SK-N-MC (cell line): ENCODE measurements at regions not wholly inside any gene's neighbourhood (a gene's known extent, or its start where the extent isn't known, plus 50 kb on each side); places are given as distances from the start of the nearest gene placed in this dataset.

ENCODE experiments used
- EZH2 ChIP-seq: fragments of 200-600 bp; sonication (generic); IDR thresholded peaks from one replicate; pipeline ENCODE4 v1.6.1; 2017; ENCODE audit warnings: antibody characterized with exemption
- POLR2AphosphoS5 ChIP-seq: IDR thresholded peaks from 2 replicates; pipeline ENCODE4 v1.6.1; 2012; ENCODE audit warnings: mild to moderate bottlenecking, low read depth, low read length, borderline replicate concordance

DNA sequence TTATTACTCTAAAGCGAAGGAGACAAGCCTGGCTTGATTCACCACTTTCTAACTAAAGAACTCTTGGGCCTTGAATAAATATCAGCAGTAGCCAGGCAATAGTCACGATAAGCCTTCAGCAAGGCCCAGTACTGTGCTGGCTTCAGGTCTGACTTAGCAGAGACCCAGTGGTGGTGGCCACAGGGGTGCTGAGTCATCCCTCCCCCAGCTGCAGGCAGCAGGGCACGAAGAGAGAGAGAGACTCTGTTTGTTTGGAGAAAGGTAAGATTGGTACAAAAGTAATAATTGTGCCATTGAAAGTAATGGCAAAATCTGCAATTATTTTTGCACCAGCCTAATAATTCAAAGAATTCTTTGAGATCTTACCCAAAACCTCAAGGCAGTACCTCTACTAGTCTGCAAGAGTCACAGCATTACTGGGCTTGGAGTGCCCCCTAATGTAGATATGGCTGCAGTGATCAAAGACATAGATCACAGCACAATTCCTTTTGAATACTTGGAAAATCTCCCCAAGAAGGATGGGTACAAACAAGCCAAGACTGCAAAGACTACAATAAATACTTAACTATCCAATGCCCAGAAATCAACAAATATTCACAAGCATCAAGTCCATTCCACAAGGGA is 159.5 kb upstream of the USP38 start:
- TF ChIP-seq POLR2AphosphoS5 (no peak), EZH2 (no peak)
